Neural progenitor cell (in vitro differentiated cells): ENCODE measurements at regions not wholly inside any gene's neighbourhood (a gene's known extent, or its start where the extent isn't known, plus 50 kb on each side); places are given as distances from the start of the nearest gene placed in this dataset.

ENCODE experiments used
- EZH2 ChIP-seq: fragments of 200-600 bp; sonication (generic); IDR thresholded peaks from 2 replicates; pipeline ENCODE4 v1.6.1; 2017; ENCODE audit warnings: antibody characterized with exemption, mild to moderate bottlenecking, moderate library complexity
- EZH2phosphoT487 ChIP-seq: fragments of 200-600 bp; sonication (generic); IDR thresholded peaks from 2 replicates; pipeline ENCODE4 v1.6.1; 2017; ENCODE audit warnings: antibody characterized with exemption
- TF ChIP-seq, protein P1 (sequence below): fragments of 200-600 bp; sonication (generic); IDR thresholded peaks from 2 replicates; pipeline ENCODE4 v1.5.1; 2017; ENCODE audit warnings: antibody characterized with exemption, mild to moderate bottlenecking

DNA sequence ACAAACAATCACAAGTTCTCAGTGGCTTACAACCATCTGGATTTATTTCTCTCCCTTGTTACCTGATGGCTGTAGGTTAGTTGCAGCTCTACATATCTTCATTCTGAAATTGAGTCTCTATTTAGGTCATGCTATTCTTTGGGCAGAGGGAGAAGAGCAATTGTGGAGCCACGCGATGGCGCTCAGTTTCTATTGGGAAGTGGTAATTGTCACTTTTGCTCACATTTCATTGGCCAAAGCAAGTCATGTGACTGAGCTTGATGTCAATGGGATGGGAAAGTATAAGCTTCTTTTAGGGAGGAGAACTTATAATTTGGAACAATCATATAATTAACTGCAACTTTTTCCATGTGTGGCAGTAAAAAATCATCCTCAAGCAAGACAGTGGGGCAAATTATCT lies 166.5 kb downstream of the LMO4 start:
- TF ChIP-seq, protein P1, sequence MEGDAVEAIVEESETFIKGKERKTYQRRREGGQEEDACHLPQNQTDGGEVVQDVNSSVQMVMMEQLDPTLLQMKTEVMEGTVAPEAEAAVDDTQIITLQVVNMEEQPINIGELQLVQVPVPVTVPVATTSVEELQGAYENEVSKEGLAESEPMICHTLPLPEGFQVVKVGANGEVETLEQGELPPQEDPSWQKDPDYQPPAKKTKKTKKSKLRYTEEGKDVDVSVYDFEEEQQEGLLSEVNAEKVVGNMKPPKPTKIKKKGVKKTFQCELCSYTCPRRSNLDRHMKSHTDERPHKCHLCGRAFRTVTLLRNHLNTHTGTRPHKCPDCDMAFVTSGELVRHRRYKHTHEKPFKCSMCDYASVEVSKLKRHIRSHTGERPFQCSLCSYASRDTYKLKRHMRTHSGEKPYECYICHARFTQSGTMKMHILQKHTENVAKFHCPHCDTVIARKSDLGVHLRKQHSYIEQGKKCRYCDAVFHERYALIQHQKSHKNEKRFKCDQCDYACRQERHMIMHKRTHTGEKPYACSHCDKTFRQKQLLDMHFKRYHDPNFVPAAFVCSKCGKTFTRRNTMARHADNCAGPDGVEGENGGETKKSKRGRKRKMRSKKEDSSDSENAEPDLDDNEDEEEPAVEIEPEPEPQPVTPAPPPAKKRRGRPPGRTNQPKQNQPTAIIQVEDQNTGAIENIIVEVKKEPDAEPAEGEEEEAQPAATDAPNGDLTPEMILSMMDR: no peak
- TF ChIP-seq EZH2 (no peak), EZH2phosphoT487 (no peak)
